Pancreas (tissue), 10 donors: ENCODE measurements at regions not wholly inside any gene's neighbourhood (a gene's known extent, or its start where the extent isn't known, plus 50 kb on each side); places are given as distances from the start of the nearest gene placed in this dataset.
"Not testable (repeated sequence)": the region's sequence is repeated elsewhere in the genome, so short reads cannot be mapped to it uniquely, and the experiment has no call there.

Experiments
- ATAC-seq, 4 donors: fragments of 200-7000 bp; cut with Tn5 transposase; one replicate each; pipeline versions ENCODE4 v1.8.0 to v1.9.1; 2020; ENCODE audit warnings: mild to moderate bottlenecking in 4 of 4, moderate library complexity in 4 of 4
- DNase-seq, 6 donors: peaks; one replicate each; pipeline ENCODE4 v3.0.0-alpha.2; 2020
- FAIRE-seq: peaks from 2 replicates; lab custom pipeline; 2012; peaks lifted over from hg19 to GRCh38; lab: Jason Lieb, UNC
- H3K27ac ChIP-seq, 4 donors: fragments of 200-600 bp; sonication (generic); 1 replicate in 3 of 4; 2 replicates in 1 of 4; pipeline versions ENCODE4 v1.5.0 to v1.8.0; 2020
- H3K27me3 ChIP-seq, 4 donors: fragments of 200-600 bp; one replicate each; pipeline ENCODE4 v1.8.0; 2021
- H3K36me3 ChIP-seq, 3 donors: fragments of 200-600 bp; sonication (generic) in 1 of 3; one replicate each; pipeline versions ENCODE4 v1.5.0 to v1.8.0; 2020 to 2021
- H3K4me1 ChIP-seq, 3 donors: fragments of 200-600 bp; one replicate each; pipeline ENCODE4 v1.8.0; 2021
- H3K4me3 ChIP-seq, 4 donors: fragments of 200-600 bp; sonication (generic) in 2 of 4; one replicate each; pipeline versions ENCODE4 v1.5.0 to v1.8.0; 2020 to 2021
- H3K9me3 ChIP-seq, 4 donors: fragments of 200-600 bp; one replicate each; pipeline ENCODE4 v1.8.0; 2021
- WGBS, 2 donors: extraction: QIAGEN DNeasy Blood & Tissue Kit; methylation state at CpG; one replicate each; pipeline ENCODE4 v1.1.7; 2013; 5-methylcytosine and 5-hydroxymethylcytosine counted together
- intact Hi-C, 3 donors: fragments of 100-400 bp; cut with DNase I; formaldehyde crosslinking; loops; one replicate each; pipeline versions ENCODE4 v1.11.1 to v1.14.2; 2022
- TF ChIP-seq, protein P1 (sequence below), 4 donors: fragments of 200-600 bp; sonication (generic) in 3 of 4; IDR thresholded peaks; one replicate each; pipeline versions ENCODE4 v1.5.0 to v1.8.0; 2021; ENCODE audit warnings: antibody characterized with exemption in 4 of 4
- donor health status: healthy with polysubstance abuse.
- donor health status: DM: no; HTN: no; CAD: no; lungs with moderate emphysema.
- donor health status: DM: no; HTN: no; CAD: no.
- donor health status: control.
- donor health status: control.
- donor health status: Bipolar disorder and iron deficiency.
- donor health status: DM: yes; HTN: yes; CAD: no.
- donor health status: DM: no; HTN: no; CAD: no.
- donor health status: DM: no; HTN: no; CAD: no.
- donor health status: DM: yes; HTN: yes; CAD: no.

DNA sequence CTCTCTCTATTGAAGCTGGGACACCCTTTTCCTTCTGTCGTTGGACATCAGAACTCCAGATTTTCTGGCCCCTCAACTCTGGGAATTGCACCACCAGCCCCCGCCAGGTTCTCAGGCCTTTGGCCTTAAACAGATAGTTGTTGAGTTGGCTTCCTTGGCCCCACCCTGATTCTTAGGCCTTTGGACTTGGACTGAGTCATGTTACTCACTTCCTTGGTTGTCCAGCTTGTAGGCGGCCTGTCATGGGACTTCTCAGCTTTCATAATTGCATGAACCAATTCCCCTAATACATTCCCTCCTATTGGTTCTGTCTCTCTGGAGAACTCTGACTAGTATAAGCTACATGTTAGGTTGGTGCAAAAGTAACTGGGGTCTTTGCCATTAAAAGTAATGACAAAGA, 195.7 kb downstream of the GPAT3 start:
- no peak overlapping the region for H3K4me3 ChIP-seq
- H3K9me3 ChIP-seq: no peaks in the 10 kb centered on the region
- TF ChIP-seq, protein P1, sequence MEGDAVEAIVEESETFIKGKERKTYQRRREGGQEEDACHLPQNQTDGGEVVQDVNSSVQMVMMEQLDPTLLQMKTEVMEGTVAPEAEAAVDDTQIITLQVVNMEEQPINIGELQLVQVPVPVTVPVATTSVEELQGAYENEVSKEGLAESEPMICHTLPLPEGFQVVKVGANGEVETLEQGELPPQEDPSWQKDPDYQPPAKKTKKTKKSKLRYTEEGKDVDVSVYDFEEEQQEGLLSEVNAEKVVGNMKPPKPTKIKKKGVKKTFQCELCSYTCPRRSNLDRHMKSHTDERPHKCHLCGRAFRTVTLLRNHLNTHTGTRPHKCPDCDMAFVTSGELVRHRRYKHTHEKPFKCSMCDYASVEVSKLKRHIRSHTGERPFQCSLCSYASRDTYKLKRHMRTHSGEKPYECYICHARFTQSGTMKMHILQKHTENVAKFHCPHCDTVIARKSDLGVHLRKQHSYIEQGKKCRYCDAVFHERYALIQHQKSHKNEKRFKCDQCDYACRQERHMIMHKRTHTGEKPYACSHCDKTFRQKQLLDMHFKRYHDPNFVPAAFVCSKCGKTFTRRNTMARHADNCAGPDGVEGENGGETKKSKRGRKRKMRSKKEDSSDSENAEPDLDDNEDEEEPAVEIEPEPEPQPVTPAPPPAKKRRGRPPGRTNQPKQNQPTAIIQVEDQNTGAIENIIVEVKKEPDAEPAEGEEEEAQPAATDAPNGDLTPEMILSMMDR (IDR thresholded peaks at IDR 0.05): no peak
- ATAC-seq (no peak), FAIRE-seq (no peak), DNase-seq (no peak)
- intact Hi-C loops: no loop called here
- H3K27me3 ChIP-seq: no peaks in the 10 kb centered on the region
- 85 to 99% methylated on average over 3 of the region's 3 CpGs for WGBS, 2 donors
- no peak overlapping the region for H3K27ac ChIP-seq
- no peaks in the 10 kb centered on the region for H3K36me3 ChIP-seq
- no peaks in the 10 kb centered on the region for H3K4me1 ChIP-seq

DNA sequence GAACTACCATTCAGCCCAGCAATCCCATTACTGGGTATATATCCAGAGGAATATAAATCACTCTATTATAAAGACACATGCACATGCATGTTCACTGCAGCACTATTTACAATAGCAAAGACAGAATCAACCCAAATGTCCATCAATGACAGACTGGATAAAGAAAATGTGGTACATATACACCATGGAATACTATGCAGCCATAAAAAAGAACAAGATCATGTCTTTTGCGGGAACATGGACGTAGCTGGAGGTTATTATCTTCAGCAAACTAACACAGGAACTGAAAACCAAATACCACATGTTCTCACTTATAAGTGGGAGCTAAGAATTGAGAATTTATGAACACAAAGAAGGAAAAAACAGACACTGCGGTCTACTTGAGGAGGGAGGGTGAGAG, 195.1 kb downstream of the GPAT3 start:
- DNase-seq, H3K27ac ChIP-seq, H3K4me3 ChIP-seq, H3K4me1 ChIP-seq, ATAC-seq, H3K9me3 ChIP-seq, H3K36me3 ChIP-seq, intact Hi-C loops, FAIRE-seq, H3K27me3 ChIP-seq: not testable (repeated sequence)
- 76 to 92% methylated on average over 3 of the region's 3 CpGs for WGBS, 2 donors

DNA sequence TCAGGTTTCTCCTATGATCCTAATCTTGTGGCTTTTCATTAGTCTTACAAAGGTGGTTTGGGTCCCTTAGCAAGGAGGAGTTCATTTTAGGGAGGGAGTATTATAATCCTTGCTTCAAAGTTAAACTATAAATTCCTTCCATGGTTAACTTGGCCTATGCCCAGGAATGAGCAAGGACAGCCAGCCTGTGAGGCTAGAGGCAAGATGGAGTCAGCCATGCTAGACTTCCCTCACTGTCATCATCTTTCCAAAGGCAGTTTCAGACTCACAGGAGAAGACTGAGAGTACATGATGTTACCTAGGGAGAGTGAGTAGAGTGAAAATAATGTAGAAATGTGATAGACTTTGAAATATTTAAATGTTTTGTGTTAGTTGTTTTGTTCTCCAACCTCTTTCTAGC, 192.3 kb downstream of the GPAT3 start:
- H3K27me3 ChIP-seq: no peaks in the 10 kb centered on the region
- DNase-seq (no peak), ATAC-seq (no peak), FAIRE-seq (no peak)
- intact Hi-C loops: no loop called here
- TF ChIP-seq, protein P1 (IDR thresholded peaks at IDR 0.05): no peak
- no peak overlapping the region for H3K27ac ChIP-seq
- H3K4me1 ChIP-seq: no peaks in the 10 kb centered on the region
- H3K9me3 ChIP-seq: no peaks in the 10 kb centered on the region
- H3K36me3 ChIP-seq: no peaks in the 10 kb centered on the region
- no peak overlapping the region for H3K4me3 ChIP-seq

- 77 to 82% methylated on average over 6 of the region's 6 CpGs for WGBS, 2 donors
- DNase-seq: no peak
Observed at GRCh38 chr4:83725336-83726085, 189.6 kb downstream of the GPAT3 start.

DNA sequence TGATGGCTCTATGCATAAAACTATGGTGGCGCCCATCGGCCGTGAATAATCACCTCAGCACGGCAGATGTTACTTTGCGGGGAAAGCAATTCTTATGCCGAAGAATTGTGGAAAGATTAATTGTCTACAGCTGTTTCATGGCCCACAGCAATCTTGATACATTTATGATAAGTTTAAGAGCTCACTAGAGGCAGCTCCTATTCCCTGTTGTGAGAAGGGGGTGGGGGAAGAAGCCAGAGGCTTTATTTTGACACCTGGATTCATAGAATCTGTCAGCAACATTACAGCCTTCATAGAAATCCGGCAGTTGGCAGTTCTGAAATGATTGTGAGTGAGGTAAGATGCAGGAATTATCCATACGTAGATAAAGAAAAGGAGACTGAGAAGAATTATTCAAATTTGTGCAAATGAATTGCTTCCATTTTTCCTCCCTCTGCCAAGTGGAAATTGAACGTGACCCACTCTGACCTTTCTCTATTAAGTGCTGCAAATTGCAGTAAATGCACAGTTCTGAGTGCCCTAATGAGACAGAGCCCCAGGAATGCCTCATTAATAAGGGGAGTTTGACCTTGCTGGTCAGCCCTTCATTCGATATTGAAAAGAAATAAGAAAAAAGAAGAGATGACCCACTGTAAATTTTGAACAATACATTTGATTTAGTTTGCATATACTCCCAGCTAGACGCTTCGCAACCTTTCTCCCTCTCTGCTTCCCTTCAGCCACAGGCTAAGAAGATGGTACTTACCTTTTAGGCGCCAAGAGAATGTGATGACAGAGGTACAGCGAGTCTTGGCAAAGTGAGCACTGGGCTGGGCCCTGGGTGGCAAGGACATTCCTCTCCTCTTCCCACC, 188.8 kb downstream of the GPAT3 start:
- no peaks in the 10 kb centered on the region for H3K36me3 ChIP-seq
- TF ChIP-seq, protein P1 (IDR thresholded peaks at IDR 0.05): no peak
- no peaks in the 10 kb centered on the region for H3K27me3 ChIP-seq
- H3K4me3 ChIP-seq: no peak overlapping the region
- 65 to 70% methylated on average over 14 of the region's 14 CpGs for WGBS, 2 donors
- no peaks in the 10 kb centered on the region for H3K4me1 ChIP-seq
- DNase-seq (no peak), FAIRE-seq (no peak), ATAC-seq (no peak)
- H3K27ac ChIP-seq: no peak overlapping the region
- intact Hi-C loops: no loop called here
- no peaks in the 10 kb centered on the region for H3K9me3 ChIP-seq

More at GRCh38 chr4:83725336-83726085, 189.6 kb downstream of the GPAT3 start:
- no peak overlapping the region for H3K4me3 ChIP-seq
- no peak overlapping the region for H3K27ac ChIP-seq
- TF ChIP-seq, protein P1 (IDR thresholded peaks at IDR 0.05): no peak
- H3K36me3 ChIP-seq: no peaks in the 10 kb centered on the region
- H3K27me3 ChIP-seq: no peaks in the 10 kb centered on the region
- no peaks in the 10 kb centered on the region for H3K9me3 ChIP-seq
- H3K4me1 ChIP-seq: no peaks in the 10 kb centered on the region
- no peak for FAIRE-seq
- intact Hi-C loops: no loop called here
- no peak for ATAC-seq
